ENCODE measurements at regions not wholly inside any gene's neighbourhood (a gene's known extent, or its start where the extent isn't known, plus 50 kb on each side); places are given as distances from the start of the nearest gene placed in this dataset.
"Not testable (repeated sequence)": the region's sequence is repeated elsewhere in the genome, so short reads cannot be mapped to it uniquely, and the experiment has no call there.

DNA sequence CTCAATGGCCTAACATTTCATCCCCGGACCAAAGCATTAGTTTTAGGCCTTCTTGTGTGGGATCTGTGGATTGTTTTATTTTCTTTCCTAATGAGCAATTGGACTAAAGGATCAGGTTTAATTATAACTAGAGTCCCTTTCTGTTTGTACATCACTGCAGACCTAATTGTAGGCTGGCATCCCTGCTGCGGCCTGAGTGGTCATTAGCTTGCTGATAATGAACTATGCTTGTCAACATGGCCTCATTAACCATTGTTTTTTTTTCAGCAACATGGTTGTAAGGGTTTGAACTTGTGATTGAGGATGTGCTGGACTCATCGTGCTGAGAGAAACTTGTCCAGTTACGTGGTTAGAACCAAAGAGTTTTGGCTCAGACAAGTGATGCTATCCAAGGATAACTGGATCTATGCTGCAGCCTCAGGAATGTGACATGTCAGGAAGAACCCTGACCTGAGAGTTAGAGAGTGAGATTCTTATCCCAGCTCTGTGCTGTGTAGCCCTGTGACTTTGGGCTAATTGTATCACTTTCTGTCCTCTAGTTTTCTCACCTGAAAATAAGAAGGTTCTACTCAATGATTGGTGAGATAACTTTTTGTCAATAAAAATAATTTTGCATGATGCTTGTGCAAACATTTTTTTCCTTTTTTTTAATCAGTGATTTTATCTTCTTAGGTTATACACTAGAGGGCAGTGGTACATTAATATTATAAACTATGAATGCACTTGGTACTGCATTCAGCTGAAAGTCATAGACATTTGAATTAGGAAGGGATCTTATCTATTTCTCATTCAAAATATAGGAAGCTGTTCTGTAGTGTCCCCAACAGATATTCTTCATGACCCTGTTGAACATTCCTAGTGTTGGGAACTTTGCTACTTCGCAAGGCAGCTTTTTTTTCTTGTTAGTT lies 140.9 kb downstream of the RNF144B start:
- DNase-seq: no peak

DNA sequence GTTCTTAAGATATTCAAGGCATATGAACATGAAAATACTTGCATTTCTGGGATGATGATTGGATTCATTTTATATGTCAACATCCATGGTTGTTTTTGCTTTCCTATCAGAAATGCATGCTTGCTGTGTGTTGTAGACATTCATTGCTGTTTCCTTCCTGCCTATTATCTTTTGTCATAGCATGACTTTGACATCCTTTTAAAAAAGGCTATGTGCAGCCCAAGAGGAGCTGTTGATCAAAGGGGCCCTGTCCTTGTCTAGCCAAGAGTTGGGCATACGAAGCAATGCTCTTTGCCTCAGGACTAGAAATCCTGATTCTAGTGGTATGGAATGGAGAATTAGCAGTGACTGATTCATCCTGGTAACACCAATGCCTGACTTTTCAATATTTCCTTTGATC lies 143.1 kb downstream of the RNF144B start:
- DNase-seq: no peak

DNA sequence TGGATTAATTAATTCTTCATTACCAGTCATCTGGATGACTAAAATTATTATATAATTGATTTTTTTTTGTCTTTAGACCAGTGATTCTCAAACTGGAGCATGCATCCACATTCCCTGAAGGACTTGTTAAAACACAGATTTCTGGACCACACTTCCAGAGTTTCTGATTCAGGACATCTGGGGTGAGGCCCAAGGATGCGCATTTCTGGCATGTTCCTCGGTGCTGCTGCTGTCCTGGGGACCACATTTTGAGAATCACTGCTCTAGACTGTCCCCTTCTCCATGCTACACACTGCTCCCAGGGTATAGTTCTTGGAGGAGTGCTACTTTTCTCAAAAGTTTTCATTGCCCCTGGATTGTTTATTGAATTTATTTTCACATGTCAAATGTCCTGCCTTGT lies 145.0 kb downstream of the RNF144B start:
- DNase-seq: no peak

DNA sequence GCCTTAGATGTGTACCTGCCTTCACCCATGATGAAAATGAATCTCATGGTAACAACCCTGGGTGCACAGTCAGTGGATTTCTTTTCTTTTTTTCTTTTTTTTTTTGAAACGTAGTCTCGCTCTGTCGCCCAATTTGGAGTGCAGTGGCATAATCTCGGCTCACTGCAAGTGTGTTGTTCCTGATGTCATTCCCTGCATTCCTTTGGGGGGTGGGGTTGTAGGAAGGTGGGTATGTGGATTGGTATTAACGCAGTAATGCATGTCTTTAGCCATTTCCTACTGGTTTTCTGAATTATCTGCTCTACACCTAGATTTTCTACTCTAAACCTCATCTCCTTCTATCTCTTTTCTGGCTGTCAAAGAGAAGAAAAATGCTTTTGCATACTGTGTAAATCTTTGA lies 146.6 kb downstream of the RNF144B start:
- DNase-seq: no peak

DNA sequence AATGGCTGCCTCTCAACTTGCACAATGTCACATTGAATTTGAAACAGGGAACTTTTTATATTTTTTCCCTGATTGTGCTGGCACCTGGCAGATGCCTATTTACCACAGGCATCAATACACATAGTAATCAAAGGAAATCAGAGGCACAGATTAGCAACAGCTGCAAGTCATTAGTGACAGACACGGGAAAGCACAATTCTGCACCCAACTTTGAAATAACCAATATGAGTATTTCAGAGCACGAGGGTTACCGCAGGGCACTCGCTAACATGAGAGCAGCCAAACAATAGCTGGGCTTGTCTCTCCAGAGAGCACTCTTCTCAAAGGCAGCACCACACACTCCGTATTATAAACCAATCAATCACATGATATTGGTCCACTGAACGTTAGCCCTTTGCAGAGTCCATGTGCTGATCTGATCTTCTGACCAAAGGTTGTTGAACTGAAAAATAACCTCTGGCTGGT lies 149.5 kb downstream of the RNF144B start:
- no peak for DNase-seq

DNA sequence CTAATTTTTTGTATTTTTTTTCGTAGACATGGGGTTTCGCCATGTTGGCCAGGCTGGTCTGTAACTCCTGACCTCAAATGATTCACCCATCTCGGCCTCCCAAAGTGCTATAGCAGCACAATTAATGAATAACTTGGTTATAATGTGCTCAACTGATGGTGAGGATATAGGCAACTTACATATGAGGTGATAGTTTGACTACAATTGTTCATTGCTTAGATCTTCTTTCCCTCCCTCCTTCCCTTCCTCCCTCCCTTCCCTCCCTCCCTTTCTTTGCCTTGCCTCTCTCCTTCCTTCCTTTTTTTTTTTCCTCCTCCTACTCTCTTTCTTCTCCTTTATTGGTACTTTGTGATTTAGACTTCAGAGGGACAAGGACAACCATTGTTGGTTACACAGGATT lies 151.2 kb downstream of the RNF144B start:
- no peak for DNase-seq

DNA sequence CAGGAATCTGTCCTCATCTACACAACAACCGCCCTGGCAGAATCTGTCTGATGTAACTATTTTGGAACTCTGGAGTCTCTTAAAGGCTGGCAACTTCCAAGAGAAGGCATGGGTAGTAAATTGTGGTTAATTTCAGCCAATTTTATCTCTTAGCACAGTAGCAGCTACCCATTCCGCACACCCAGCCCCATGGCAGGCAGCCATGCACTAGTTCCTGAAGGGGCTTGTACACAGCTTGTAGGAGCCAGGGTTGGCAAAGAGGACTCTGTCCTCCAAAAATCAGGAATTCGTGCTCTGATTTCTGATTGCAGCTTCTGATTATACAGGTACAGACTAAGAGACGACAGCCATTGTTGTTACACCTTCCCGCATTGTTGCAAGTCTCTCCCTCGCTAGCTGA lies 155.9 kb downstream of the RNF144B start:
- DNase-seq: no peak

DNA sequence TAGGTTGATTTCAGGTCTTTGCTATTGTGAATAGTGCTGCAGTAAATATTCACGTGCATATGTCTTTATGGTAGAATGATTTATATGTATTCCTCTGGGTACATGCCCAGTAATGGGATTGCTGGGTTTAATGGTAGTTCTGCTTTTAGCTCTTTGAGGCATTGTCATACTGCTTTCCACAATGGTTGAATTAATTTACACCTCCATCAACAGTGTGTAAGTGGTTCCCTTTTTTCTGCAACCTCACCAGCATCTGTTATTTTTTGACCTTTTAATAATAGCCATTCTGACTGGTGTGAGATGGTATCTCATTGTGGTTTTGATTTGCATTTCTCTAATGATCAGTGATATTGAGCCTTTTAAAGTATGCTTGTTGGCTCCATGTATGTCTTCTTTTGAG lies 158.0 kb downstream of the RNF144B start:
- not testable (repeated sequence) for DNase-seq

DNA sequence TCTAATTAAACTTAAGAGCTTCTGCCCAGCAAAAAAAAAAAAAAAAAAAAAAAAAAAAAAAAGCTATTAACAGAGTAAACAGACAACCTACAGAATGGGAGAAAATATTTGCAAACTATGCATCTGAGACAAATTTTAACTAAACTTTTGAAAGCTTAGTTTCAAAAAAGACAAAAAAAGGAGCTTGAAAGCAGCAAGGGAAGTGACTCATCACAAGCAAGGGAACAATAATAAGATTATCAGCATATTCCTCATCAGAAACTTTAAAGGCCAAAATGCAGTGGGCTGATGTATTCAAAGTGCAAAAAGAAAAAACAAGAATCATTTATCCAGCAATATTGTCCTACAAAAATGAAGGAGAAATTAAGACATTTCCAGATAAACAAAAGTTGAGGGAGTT lies 158.6 kb downstream of the RNF144B start:
- DNase-seq: no peak

DNA sequence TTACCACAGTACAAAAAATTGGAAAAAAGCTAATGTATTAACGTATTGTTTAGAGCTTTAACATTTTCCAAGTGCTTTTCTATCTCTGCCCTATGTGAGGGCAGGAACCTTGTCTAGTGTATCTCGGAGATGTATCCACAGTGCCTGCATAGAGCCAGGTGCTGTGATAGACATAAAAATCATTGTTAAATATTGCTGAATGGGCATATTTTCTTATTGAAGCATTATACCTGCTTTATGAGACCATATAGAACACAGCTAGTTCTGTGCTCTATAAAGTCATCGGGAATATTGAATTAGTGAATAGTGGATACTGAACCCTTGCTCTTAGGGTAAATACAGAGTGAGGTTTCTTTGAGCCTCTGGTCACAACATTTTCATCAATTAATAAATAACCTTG lies 163.0 kb downstream of the RNF144B start:
- no peak for DNase-seq

DNA sequence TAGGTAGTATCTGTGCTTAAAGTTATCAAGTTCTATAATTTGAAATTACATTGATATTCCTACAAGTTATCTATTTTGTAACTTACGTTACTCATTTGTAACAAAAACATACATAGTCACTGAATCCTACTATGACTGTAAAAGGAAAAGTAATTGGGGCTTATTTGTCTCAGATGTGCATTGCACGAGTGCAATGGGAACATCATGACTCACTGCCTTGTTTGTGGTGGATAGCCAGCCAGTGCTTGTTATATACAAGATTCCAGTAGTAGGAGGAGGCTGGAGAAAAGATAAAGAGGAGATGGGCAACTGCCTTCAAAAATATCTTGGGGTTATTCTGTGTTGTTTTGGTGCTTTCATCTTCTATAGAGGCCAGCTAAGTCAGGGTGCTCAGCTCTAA lies 164.1 kb downstream of the RNF144B start:
- DNase-seq: no peak

DNA sequence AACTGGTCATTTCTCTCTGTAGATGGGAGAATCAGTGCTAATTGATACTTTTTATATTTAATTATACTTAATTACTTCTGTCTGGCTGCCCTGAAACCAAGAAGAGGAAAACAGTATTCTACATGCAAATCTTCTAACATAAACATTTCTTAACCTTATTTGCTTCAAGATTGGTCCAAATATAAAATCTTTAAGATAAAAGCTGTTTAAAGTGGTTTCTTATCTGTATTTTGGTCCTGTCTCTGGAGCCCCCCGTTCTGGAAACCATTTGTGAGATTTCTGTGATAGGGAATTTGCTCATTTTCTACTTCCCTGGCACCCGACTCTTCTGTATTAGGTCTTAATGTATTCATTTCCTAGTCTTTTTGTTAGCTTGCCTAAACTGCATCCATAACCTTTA lies 168.6 kb downstream of the RNF144B start:
- no peak for DNase-seq

DNA sequence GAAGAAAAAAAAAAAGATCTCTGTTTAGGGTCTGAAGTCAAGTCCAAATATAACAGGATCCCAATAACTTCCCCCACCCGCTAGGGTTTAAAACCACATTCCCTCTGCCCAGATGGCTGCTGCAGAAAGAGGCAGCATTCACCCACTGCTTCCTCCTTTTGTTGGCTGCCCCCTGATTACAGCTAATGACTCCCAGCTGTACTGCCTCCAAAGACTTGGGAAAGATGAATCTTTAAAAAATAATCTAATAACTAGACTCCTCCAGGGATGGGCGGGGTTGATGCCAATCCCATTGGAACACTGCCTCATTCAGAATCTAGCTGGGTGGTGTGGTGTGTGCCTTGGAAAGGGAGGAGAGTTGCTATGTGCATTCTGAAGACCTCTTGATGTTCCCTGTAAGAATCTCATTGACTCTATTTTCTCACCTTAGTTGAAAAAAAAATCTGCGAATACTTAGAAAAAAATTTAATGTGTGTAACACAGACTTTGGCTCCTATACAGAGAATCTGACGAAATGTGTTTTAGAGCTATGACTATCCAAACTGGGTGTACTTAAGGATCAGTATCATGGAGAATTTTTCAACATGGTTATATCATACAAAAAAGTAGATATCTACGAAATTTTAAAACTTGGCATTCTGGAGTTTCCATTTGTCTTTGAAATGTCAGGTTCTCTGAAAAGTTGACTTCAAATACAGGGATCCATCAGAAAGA lies 174.0 kb downstream of the RNF144B start:
- no peak for DNase-seq

DNA sequence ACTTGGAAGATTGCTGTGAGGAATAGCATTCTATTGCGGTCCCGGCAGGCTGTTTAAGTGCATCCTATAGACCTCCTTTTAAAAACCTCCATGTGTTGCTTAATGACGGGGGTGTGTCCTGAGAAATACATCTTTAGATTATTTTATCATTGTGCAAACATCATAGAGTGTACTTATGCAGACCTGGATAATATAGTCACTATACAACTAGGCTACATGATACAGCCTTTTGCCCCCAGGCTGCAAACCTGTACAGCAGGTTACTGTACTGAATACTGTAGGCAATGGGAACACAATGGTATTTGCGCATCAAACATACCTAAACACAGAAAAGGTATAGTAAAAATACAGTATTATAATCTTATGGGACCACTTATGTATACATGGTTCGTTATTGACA lies 175.6 kb downstream of the RNF144B start:
- DNase-seq: no peak

DNA sequence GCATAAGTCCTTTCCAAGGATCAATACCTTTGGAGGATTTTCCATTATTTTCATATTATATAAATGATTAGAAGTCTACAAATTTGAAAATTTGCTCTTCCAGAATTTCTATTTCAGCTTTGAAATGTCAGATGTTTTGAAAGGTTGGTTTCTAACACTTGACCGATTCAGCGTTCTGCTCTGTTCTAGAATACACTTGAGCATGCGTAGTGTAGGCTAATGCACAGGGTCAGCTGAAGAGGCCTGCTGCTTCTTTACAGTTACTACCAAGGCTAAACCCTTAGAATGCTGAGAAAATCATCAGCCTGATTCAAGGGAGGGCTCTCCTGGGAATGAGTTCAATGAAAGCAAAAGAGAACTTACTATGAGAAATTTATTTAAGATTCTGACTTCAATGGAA lies 177.6 kb downstream of the RNF144B start:
- DNase-seq: no peak

DNA sequence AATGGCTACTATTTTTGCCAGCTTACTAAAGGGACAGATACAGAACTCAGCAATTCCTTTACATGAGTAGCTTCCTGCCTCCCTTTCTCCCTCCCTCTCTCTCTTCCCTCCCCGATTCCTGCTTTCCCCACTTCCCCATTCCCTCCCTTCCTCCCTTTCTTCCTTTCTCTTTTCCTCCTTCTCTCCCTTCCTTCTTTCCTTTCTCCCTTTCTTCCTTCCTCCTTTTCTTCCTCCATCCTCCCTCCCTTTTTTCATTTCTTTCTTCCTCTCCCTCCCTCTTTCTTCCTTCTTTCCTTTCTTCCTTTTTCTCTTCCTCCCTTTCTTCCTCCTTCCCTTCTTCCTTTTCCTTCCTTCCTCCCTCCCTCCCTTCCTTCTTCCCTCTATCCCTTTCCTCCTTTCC lies 178.1 kb downstream of the RNF144B start:
- DNase-seq: no peak

DNA sequence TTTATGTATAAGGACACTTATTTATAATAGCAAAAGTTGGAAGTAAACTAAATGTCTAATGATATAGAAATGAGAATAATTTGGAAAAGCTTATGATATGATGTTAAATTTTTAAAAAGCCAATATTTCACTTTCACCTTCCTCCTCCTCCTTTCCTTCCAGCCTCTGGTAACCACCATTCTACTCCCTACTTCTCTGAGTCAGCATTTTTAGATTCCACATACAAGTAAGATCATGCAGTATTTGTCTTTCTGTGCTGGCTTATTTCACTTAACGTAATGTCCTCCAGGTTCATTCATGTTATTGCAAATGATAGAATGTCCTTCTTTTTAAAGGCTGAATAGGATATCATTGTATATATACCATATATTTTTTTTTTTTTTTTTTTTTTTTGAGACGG lies 180.2 kb downstream of the RNF144B start:
- no peak for DNase-seq

DNA sequence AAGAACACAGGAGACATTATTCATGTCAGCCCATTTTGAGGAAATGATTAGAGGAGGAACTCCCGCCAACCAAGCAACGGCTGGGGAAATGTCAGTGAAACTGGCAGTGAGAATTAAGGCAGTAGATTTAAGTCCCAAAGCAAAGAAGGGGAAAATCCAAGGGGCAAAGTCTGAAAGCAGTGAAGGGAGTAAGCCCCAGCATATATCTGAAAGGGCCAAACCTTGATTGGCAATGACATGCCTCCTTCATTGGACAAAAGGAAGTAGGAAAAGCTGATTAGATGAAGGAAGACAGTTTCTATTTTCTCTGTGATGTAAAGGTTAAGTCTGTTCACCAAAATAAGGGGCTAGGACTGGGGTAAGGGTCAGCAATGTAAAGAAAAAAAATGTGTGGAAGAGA lies 190.3 kb downstream of the RNF144B start:
- DNase-seq: no peak

DNA sequence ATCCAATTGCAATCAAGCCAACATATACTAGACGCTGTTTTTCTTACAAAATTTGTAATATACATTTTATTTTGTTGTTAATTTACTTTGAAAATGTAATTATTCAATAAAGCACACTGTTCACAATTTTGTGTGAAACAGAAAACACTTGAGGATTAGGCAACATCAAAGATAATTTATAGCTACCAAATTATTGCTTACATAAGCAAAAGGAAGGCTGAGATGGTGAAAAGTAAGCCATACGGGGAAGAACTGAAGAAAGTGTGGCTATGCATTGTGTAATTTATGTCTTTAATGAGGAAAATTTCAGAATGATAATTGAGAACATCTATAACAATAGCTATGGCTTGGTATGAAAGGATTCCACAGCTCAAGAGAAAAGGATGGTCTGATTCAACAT lies 192.0 kb downstream of the RNF144B start:
- no peak for DNase-seq

DNA sequence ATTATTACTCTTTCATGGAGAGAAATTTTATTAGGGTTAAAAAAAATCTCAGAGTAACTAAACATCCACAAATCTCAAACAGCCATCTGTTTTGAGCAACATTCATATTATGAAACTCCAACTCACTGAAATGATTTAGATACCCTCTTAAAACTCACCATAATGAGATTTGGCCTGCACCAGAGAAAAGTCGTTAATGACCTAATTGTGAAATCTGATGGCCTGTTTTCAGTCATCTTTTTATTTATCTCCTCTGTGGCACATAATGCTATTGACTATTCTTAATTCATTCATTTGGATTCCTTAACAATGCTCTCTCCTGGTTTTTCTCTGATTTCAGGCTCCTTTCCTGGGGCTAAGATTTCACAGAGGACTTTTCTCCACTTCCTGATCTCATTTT lies 192.7 kb downstream of the RNF144B start:
- DNase-seq: no peak

DNA sequence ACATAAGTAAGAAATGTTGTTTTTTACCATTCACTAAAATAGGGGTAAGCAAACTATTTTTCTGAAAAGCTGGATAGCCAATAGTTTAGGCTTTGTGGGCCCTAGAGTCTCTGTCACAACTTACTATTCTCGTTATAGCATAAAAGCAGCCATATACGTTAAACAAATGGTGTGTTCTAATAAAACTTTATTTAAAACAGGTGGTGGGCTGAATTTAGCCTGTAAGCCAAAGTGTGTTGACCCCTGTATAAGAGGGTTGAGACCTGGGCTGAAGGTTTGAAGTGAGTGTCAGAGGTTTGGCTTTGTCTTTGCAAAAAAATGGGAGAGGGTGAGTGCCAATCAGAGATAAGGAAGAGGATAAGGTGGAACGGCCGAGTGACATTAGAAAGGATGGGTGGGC lies 197.2 kb downstream of the RNF144B start:
- no peak for DNase-seq

DNA sequence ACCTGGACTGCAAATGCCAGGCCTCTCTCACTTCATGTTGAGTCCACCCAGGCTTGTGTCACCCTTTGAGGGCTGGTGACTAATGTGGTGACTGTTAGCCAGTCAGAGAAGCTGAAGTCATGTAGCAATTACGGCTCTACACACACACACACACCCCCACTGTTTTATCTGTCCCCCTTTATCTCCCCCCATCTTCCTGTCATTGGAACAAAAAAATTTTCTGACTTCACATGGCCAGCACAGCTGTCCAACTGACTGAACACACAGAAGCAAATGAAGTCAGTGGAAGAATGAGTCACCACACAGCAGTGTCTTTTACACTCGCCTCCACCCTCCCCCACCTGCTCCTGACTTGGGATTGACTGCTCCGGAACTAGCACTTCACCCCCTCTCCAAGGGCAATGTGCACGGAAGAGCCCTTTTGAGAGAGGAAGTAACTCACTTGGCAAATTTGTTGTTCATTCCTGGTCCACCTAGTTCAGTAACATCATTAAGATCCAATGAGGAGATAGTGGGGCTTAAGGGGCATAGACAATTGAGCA lies 198.0 kb downstream of the RNF144B start:
- DNase-seq: no peak

DNA sequence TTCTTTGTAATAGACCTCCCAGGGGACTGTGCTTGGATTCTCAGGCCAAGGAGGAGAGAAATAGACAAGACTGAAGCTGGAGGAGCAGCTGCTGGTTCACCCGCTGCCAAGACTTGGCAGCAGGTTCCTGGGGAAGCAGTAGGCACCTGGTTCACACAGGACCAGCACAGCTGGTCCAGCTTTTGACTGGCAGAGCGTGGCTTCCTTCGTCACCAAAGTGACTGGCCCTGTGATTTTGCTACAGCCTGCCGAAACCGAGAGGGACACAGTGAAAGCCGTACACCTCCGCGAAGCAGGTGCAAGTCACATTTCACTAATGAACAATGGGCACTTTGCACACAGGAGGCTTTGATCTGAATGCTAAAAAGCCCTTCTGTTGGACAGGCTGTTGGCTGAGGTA lies 199.0 kb downstream of the RNF144B start:
- DNase-seq: no peak

All from CD4-positive, alpha-beta T cell treated with Interleukin-21 for 1 hour (primary cell).